Colonic mucosa (tissue), 4 donors: ENCODE measurements at regions not wholly inside any gene's neighbourhood (a gene's known extent, or its start where the extent isn't known, plus 50 kb on each side); places are given as distances from the start of the nearest gene placed in this dataset.

Experiments
- DNase-seq: peaks from one replicate; pipeline ENCODE4 v3.0.0-alpha.2; 2020
- H3K27ac ChIP-seq: fragments of 200-600 bp; one replicate; pipeline ENCODE4 v1.8.0; 2021
- H3K27me3 ChIP-seq: fragments of 200-600 bp; one replicate; pipeline ENCODE4 v1.8.0; 2021
- H3K36me3 ChIP-seq: fragments of 200-600 bp; one replicate; pipeline ENCODE4 v1.8.0; 2021
- H3K4me1 ChIP-seq: fragments of 200-600 bp; one replicate; pipeline ENCODE4 v1.8.0; 2021; ENCODE audit warnings: mild to moderate bottlenecking
- H3K4me3 ChIP-seq: fragments of 200-600 bp; one replicate; pipeline ENCODE4 v1.8.0; 2021
- H3K9ac ChIP-seq, 2 donors: one replicate each; pipeline ENCODE4 v1.7.0; 2013; ENCODE audit warnings: control low read depth in 2 of 2, low read depth in 2 of 2, low read length in 2 of 2
- H3K9me3 ChIP-seq: fragments of 200-600 bp; one replicate; pipeline ENCODE4 v1.8.0; 2021
- intact Hi-C: fragments of 100-400 bp; cut with DNase I; formaldehyde crosslinking; loops from one replicate; pipeline ENCODE4 v1.14.1; 2022
- TF ChIP-seq, protein P1 (sequence below): fragments of 200-600 bp; IDR thresholded peaks from one replicate; pipeline ENCODE4 v1.8.0; 2022; ENCODE audit warnings: antibody characterized with exemption, mild to moderate bottlenecking
- donor health status: healthy.
- donor health status: DM: no; HTN: no; CAD: no.
- donor health status: DM: no; HTN: no; CAD: no.

DNA sequence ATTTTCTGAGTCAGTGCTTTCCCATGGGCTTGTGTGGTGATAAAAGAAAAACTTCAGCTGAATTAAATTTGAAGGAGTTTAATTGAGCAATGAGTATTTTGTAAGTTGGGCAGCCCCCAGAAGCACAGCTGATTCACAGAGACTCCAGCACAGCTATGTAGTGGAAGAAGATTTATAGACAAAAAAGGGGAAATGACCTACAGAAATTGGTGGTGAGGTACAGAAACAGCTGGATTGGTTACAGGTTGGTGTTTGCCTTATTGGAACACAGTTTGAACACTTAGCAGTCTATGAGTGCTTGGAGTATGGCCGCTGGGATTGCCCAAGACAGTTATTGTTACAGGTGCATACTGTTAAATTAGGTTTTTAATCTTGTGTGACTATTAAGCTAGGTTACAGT lies 96.9 kb upstream of the PTPRK start:
- TF ChIP-seq, protein P1, sequence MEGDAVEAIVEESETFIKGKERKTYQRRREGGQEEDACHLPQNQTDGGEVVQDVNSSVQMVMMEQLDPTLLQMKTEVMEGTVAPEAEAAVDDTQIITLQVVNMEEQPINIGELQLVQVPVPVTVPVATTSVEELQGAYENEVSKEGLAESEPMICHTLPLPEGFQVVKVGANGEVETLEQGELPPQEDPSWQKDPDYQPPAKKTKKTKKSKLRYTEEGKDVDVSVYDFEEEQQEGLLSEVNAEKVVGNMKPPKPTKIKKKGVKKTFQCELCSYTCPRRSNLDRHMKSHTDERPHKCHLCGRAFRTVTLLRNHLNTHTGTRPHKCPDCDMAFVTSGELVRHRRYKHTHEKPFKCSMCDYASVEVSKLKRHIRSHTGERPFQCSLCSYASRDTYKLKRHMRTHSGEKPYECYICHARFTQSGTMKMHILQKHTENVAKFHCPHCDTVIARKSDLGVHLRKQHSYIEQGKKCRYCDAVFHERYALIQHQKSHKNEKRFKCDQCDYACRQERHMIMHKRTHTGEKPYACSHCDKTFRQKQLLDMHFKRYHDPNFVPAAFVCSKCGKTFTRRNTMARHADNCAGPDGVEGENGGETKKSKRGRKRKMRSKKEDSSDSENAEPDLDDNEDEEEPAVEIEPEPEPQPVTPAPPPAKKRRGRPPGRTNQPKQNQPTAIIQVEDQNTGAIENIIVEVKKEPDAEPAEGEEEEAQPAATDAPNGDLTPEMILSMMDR = no peak
- no peak for DNase-seq

DNA sequence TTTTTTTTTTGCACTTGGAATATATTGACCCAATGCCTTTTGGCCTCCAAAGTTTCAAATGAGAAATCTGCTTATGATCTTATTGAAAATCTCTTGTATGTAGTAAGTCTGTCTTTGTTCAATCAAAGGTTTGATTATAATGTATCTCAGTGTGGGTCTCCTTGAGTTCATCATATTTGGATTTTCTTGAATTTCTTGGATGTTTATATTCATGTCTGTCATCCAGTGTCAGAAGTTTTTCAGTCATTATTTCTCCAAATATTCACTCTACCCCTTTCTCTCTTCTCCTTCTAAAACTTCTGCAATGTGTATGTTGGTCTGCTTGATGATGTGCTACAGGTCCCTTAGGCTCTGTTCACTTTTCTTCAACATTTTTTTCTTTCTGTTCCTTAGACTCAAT lies 95.9 kb upstream of the PTPRK start:
- H3K4me1 ChIP-seq = no peaks in the 10 kb centered on the region
- H3K4me3 ChIP-seq = no peak overlapping the region
- DNase-seq = no peak
- no peaks in the 10 kb centered on the region for H3K9me3 ChIP-seq
- H3K27ac ChIP-seq = no peak overlapping the region
- TF ChIP-seq, protein P1 = no peak
- no peaks in the 10 kb centered on the region for H3K27me3 ChIP-seq
- no peaks in the 10 kb centered on the region for H3K36me3 ChIP-seq
- intact Hi-C loops = no loop called here
- no peak overlapping the region for H3K9ac ChIP-seq

More for the DNA sequence above, 96.9 kb upstream of the PTPRK start:
- no peak overlapping the region for H3K9ac ChIP-seq
- no peaks in the 10 kb centered on the region for H3K36me3 ChIP-seq
- H3K27me3 ChIP-seq = no peaks in the 10 kb centered on the region
- no peak overlapping the region for H3K27ac ChIP-seq
- H3K4me1 ChIP-seq = no peaks in the 10 kb centered on the region
- intact Hi-C loops = no loop called here
- H3K9me3 ChIP-seq = no peaks in the 10 kb centered on the region
- H3K4me3 ChIP-seq = no peak overlapping the region

DNA sequence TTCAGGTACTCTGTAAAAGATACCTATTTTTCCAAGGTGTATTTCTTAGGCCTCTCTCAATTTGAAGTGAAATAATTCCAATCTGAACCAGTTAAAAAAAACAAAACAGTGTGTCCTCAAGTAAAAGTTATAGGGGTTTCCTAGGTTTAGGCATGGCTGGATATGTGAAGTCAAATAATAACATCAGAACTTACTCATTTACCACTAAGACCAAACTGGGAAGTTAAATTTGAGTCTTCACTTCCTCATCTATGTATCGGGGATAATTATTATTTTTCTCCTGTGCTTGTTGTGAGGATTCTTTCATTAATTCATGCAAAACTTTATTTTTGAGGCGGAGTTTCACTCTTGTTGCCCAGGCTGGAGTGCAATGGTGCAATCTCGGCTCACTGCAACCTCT lies 86.2 kb upstream of the PTPRK start:
- no peak overlapping the region for H3K4me3 ChIP-seq
- H3K27ac ChIP-seq = no peak overlapping the region
- intact Hi-C loops = no loop called here
- no peaks in the 10 kb centered on the region for H3K36me3 ChIP-seq
- no peaks in the 10 kb centered on the region for H3K4me1 ChIP-seq
- H3K27me3 ChIP-seq = no peaks in the 10 kb centered on the region
- no peaks in the 10 kb centered on the region for H3K9me3 ChIP-seq
- no peak for DNase-seq
- TF ChIP-seq, protein P1 = no peak
- no peak overlapping the region for H3K9ac ChIP-seq

DNA sequence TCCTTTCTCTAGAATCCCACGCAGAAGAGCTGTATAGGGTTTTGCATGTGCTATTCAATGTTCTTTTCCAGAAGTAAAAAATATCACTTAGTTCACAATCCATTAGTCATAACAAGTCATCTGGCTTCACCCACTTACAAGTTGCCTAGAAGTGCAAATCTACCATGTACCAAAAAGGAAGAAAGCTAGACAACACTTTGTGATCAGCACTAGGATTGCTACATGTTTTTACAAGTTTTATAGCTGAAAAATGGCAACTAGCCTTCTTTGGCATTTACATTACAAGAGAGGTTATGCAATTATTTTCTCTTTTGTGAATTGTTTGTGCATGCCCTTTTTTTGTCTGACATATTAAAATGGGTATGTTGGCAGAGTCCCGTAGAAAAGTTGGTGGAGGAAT lies 85.6 kb upstream of the PTPRK start:
- no peak overlapping the region for H3K27ac ChIP-seq
- no peak for DNase-seq
- H3K4me1 ChIP-seq = no peaks in the 10 kb centered on the region
- H3K27me3 ChIP-seq = no peaks in the 10 kb centered on the region
- TF ChIP-seq, protein P1 = no peak
- no peak overlapping the region for H3K4me3 ChIP-seq
- H3K36me3 ChIP-seq = no peaks in the 10 kb centered on the region
- H3K9ac ChIP-seq = no peak overlapping the region
- intact Hi-C loops = no loop called here
- no peaks in the 10 kb centered on the region for H3K9me3 ChIP-seq

DNA sequence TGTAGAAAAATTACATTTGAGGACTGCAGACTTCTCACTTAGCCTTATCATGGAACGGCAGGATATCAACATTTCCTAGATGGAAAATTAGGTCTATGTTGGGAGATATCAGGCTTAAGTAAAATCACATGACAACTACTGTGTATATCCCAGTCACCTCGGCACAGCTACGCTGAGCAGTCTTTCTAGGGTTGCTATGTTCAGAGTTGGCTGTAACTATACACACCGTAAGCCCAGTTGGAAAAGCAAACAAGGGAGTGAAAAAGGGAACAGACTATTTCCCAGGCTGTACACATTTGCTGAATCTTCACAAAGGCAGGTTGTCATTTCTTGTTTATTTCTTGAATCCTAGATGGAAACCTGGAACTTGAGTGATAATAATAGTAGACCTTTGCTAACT lies 80.7 kb upstream of the PTPRK start:
- Histone ChIP-seq H3K4me1 (no peaks in the 10 kb centered on the region), H3K9ac (no peak overlapping the region), H3K9me3 (no peaks in the 10 kb centered on the region), H3K27me3 (no peaks in the 10 kb centered on the region), H3K4me3 (no peak overlapping the region), H3K36me3 (no peaks in the 10 kb centered on the region), H3K27ac (no peak overlapping the region)
- DNase-seq = no peak
- intact Hi-C loops = no loop called here
- TF ChIP-seq, protein P1 = no peak
